Testis (tissue), 2 donors: ENCODE measurements at regions not wholly inside any gene's neighbourhood (a gene's known extent, or its start where the extent isn't known, plus 50 kb on each side); places are given as distances from the start of the nearest gene placed in this dataset.

Experiments used
- DNase-seq: peaks from one replicate; pipeline ENCODE4 v3.0.0-alpha.2; 2019
- H3K27ac ChIP-seq, 2 donors: fragments of 200-600 bp; sonication (generic); one replicate each; pipeline ENCODE4 v1.5.1; 2019
- H3K27me3 ChIP-seq: fragments of 200-600 bp; sonication (generic); one replicate; pipeline ENCODE4 v1.5.1; 2019
- H3K36me3 ChIP-seq: fragments of 200-600 bp; sonication (generic); one replicate; pipeline ENCODE4 v1.5.1; 2017; ENCODE audit warnings: low read depth; ENCODE audit errors: missing control alignments
- H3K4me1 ChIP-seq: fragments of 200-600 bp; sonication (generic); one replicate; pipeline ENCODE4 v1.5.1; 2019
- H3K4me3 ChIP-seq, 2 donors: fragments of 200-600 bp; sonication (generic); one replicate each; pipeline ENCODE4 v1.5.1; 2017 to 2019
- H3K9me3 ChIP-seq: fragments of 200-600 bp; sonication (generic); one replicate; pipeline ENCODE4 v1.5.1; 2017
- CTCF ChIP-seq, 3 experiments: fragments of 450-650 bp in 2 of 3; fragments of 200-600 bp in 1 of 3; sonication (generic) in 1 of 3; IDR thresholded peaks; one replicate each; pipeline ENCODE4 v1.5.1; 2016 to 2019; ENCODE audit warnings: antibody characterized with exemption in 3 of 3, mild to moderate bottlenecking in 2 of 3, moderate library complexity in 1 of 3
- POLR2A ChIP-seq: fragments of 450-650 bp; IDR thresholded peaks from one replicate; pipeline ENCODE4 v1.6.1; 2017; ENCODE audit warnings: antibody characterized with exemption, mild to moderate bottlenecking, moderate library complexity
- WGBS, 2 donors: methylation state at CpG; one replicate each; pipeline ENCODE4 v1.1.5; 2018; 5-methylcytosine and 5-hydroxymethylcytosine counted together
- intact Hi-C: fragments of 100-400 bp; cut with DNase I; formaldehyde crosslinking; loops from one replicate; pipeline ENCODE4 v1.15.1; 2023; ENCODE audit warnings: low total_unique reads

- no peaks in the 10 kb centered on the region for H3K4me1 ChIP-seq
- TF ChIP-seq POLR2A: no peak
- TF ChIP-seq CTCF (IDR thresholded peaks at IDR 0.05): no peak
- no peak overlapping the region for H3K4me3 ChIP-seq
- H3K9me3 ChIP-seq: no peaks in the 10 kb centered on the region
- H3K36me3 ChIP-seq: no peaks in the 10 kb centered on the region
- no peaks in the 10 kb centered on the region for H3K27me3 ChIP-seq
- H3K27ac ChIP-seq: no peak overlapping the region
- DNase-seq: peak; percentile 30
- intact Hi-C loops: no loop called here
- 46 to 50% methylated on average over 9 of the region's 9 CpGs for WGBS, 2 donors
These were observed 542.9 kb downstream of the MN1 start for GRCh38 chr22:27258616-27259172.

GRCh38 chr22:27259433-27259832 lies 542.1 kb downstream of the MN1 start:
- Histone ChIP-seq H3K36me3 (no peaks in the 10 kb centered on the region), H3K27ac (no peak overlapping the region), H3K9me3 (no peaks in the 10 kb centered on the region), H3K27me3 (no peaks in the 10 kb centered on the region), H3K4me1 (no peaks in the 10 kb centered on the region), H3K4me3 (no peak overlapping the region)
- DNase-seq: no peak
- intact Hi-C loops: no loop called here
- TF ChIP-seq POLR2A: no peak
- no peak for TF ChIP-seq CTCF (IDR thresholded peaks at IDR 0.05)
- 42 to 50% methylated on average over 8 of the region's 8 CpGs for WGBS, 2 donors

DNA sequence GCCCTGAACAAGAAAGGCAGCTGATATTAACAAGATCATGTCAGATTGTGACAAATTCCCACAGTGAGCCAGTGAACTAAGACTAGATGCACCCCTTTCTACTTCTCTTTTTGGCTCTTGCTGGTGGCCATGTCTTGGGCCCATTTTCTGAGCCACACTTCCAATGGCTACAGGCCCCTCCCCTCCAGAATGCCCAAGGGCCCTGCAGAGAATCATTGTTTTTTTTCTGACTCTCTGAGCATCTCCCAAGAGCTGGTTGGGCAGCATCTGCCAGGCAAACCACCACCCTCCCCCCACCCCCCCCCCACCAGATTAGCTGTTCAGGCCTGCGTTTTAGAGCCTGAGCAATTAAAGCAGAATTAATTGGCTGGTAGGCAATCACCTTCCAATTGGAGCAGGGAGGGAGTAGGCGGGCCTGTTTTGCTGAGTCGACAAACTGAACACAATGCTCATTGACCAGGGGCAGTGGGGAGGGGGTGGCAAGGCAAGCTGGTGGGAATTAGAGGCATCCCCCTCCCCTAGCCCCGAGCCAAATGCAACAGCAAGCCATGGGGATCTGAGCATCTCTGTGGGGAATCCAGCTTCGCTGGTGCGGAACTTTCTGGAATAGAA lies 541.4 kb downstream of the MN1 start:
- no peaks in the 10 kb centered on the region for H3K9me3 ChIP-seq
- H3K27ac ChIP-seq: no peak overlapping the region
- DNase-seq: no peak
- H3K36me3 ChIP-seq: no peaks in the 10 kb centered on the region
- H3K27me3 ChIP-seq: no peaks in the 10 kb centered on the region
- no peak overlapping the region for H3K4me3 ChIP-seq
- intact Hi-C loops: no loop called here
- TF ChIP-seq CTCF (IDR thresholded peaks at IDR 0.05) (no peak), POLR2A (no peak)
- H3K4me1 ChIP-seq: no peaks in the 10 kb centered on the region
- WGBS, 2 donors: 67 to 81% methylated on average over 6 of the region's 6 CpGs

DNA sequence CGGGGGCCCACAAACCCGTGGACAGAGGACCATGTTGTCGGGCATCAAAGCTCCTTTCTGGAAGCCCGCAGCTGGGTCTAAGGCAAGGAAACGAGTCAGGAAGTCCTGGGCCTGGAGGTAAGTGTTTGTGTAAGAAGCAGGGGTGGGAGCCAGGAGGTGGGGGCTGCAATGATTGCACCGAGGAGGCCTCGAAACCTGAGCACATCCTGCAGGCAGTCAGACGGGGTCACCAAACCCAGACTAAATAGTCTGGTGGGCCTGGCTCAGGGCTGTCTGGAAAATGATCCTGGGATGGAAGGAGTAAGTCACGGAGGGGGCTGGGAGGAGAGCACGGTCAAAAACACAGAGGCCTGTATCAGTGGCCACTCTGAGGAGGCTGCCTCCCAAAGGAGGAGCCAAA lies 539.2 kb downstream of the MN1 start:
- Histone ChIP-seq H3K27me3 (no peaks in the 10 kb centered on the region), H3K4me3 (no peak overlapping the region), H3K36me3 (no peaks in the 10 kb centered on the region), H3K4me1 (no peaks in the 10 kb centered on the region), H3K9me3 (no peaks in the 10 kb centered on the region), H3K27ac (no peak overlapping the region)
- TF ChIP-seq CTCF (IDR thresholded peaks at IDR 0.05) (no peak), POLR2A (no peak)
- 69 to 75% methylated on average over 10 of the region's 10 CpGs for WGBS, 2 donors
- intact Hi-C loops: no loop called here
- no peak for DNase-seq

- 77 to 83% methylated on average over 6 of the region's 6 CpGs for WGBS, 2 donors
- no peak for DNase-seq
- no peaks in the 10 kb centered on the region for H3K4me1 ChIP-seq
- H3K36me3 ChIP-seq: no peaks in the 10 kb centered on the region
- no peaks in the 10 kb centered on the region for H3K27me3 ChIP-seq
- no peak for TF ChIP-seq POLR2A
- no peak for TF ChIP-seq CTCF (IDR thresholded peaks at IDR 0.05)
- no peaks in the 10 kb centered on the region for H3K9me3 ChIP-seq
- no peak overlapping the region for H3K4me3 ChIP-seq
- no peak overlapping the region for H3K27ac ChIP-seq
- intact Hi-C loops: no loop called here
These were observed 537.4 kb downstream of the MN1 start for GRCh38 chr22:27264184-27264583.
